WTC11 (cell line): ENCODE measurements at regions not wholly inside any gene's neighbourhood (a gene's known extent, or its start where the extent isn't known, plus 50 kb on each side); places are given as distances from the start of the nearest gene placed in this dataset.

ENCODE experiments used
- ATAC-seq: fragments of 200-7000 bp; cut with Tn5 transposase; 2 replicates; pipeline ENCODE4 v1.10.0; 2021; ENCODE audit warnings: mild to moderate bottlenecking, moderate library complexity
- CTCF ChIA-PET: fragments of 300-600 bp; sonication (Branson Sonifier 250); formaldehyde crosslinking; loops from one replicate; lab custom pipeline; 2021; ENCODE audit warnings: antibody characterized with exemption; lab: Charles Lee
- POLR2A ChIA-PET: fragments of 350-600 bp; sonication (Branson Sonifier 250); formaldehyde crosslinking; loops from one replicate; lab custom pipeline; 2021; ENCODE audit warnings: antibody characterized with exemption; lab: Charles Lee
- DNase-seq: peaks from one replicate; pipeline ENCODE4 v3.0.0; 2021; ENCODE audit warnings: low spot score
- H3K27ac Mint-ChIP-seq: 2 replicates; pipeline ENCODE4 v1.8.0; 2021; ENCODE audit warnings: mixed read lengths
- H3K27me3 Mint-ChIP-seq: 2 replicates; pipeline ENCODE4 v1.8.0; 2021; ENCODE audit warnings: low read depth, mild to moderate bottlenecking, moderate library complexity, mixed read lengths
- H3K36me3 Mint-ChIP-seq: 2 replicates; pipeline ENCODE4 v1.8.0; 2021; ENCODE audit warnings: mixed read lengths
- H3K4me1 Mint-ChIP-seq: 2 replicates; pipeline ENCODE4 v1.8.0; 2022; ENCODE audit warnings: mixed read lengths
- H3K4me3 Mint-ChIP-seq: 2 replicates; pipeline ENCODE4 v1.8.0; 2021; ENCODE audit warnings: mild to moderate bottlenecking, moderate library complexity, mixed read lengths
- H3K9me3 Mint-ChIP-seq: 2 replicates; pipeline ENCODE4 v1.8.0; 2021; ENCODE audit warnings: mixed read lengths
- AR ChIP-seq: fragments of 250-450 bp; sonication (Bioruptor Pico); IDR thresholded peaks from 2 replicates; pipeline ENCODE4 v1.9.0; 2021; ENCODE audit warnings: mild to moderate bottlenecking
- CREB1 ChIP-seq: sonication (generic); formaldehyde crosslinking; IDR thresholded peaks from 2 replicates; pipeline ENCODE4 v1.8.0; 2023; ENCODE audit warnings: mild to moderate bottlenecking, missing genetic modification reagents
- CREM ChIP-seq: sonication (generic); formaldehyde crosslinking; IDR thresholded peaks from 2 replicates; pipeline ENCODE4 v1.8.1; 2022; ENCODE audit warnings: mild to moderate bottlenecking, missing genetic modification reagents, moderate library complexity
- E2F1 ChIP-seq: sonication (generic); formaldehyde crosslinking; IDR thresholded peaks from 2 replicates; pipeline ENCODE4 v1.8.0; 2022; ENCODE audit warnings: mild to moderate bottlenecking, missing genetic modification reagents
- EMX1 ChIP-seq: fragments of 250-450 bp; sonication (Bioruptor Pico); IDR thresholded peaks from 2 replicates; pipeline ENCODE4 v1.8.0; 2021; ENCODE audit warnings: mild to moderate bottlenecking
- FOXP1 ChIP-seq: sonication (generic); formaldehyde crosslinking; IDR thresholded peaks from 2 replicates; pipeline ENCODE4 v1.8.0; 2022; ENCODE audit warnings: missing genetic modification reagents, mild to moderate bottlenecking, moderate library complexity, borderline replicate concordance
- HMGA2 ChIP-seq: fragments of 250-450 bp; sonication (Bioruptor Pico); IDR thresholded peaks from 2 replicates; pipeline ENCODE4 v1.4.0; 2021; ENCODE audit warnings: mild to moderate bottlenecking, moderate library complexity
- IRF2 ChIP-seq: sonication (generic); formaldehyde crosslinking; IDR thresholded peaks from 2 replicates; pipeline ENCODE4 v1.8.0; 2022; ENCODE audit warnings: low read depth, missing genetic modification reagents, borderline replicate concordance
- MLX ChIP-seq: sonication (generic); formaldehyde crosslinking; IDR thresholded peaks from 2 replicates; pipeline ENCODE4 v1.8.1; 2023; ENCODE audit warnings: mild to moderate bottlenecking, missing genetic modification reagents, moderate library complexity
- NFYB ChIP-seq: sonication (generic); formaldehyde crosslinking; conservative IDR thresholded peaks from 2 replicates; pipeline ENCODE4 v1.8.0; 2022; ENCODE audit warnings: low read depth, missing genetic modification reagents
- SOX15 ChIP-seq: fragments of 250-450 bp; sonication (Bioruptor Pico); IDR thresholded peaks from 2 replicates; pipeline ENCODE4 v1.9.0; 2021; ENCODE audit warnings: mild to moderate bottlenecking
- STAT6 ChIP-seq: sonication (generic); formaldehyde crosslinking; conservative IDR thresholded peaks from 2 replicates; pipeline ENCODE4 v1.8.1; 2023; ENCODE audit warnings: mild to moderate bottlenecking, low read depth, missing genetic modification reagents, moderate library complexity
- USF1 ChIP-seq: sonication (generic); formaldehyde crosslinking; IDR thresholded peaks from 2 replicates; pipeline ENCODE4 v1.8.0; 2022; ENCODE audit warnings: mild to moderate bottlenecking, missing genetic modification reagents
- ZNF263 ChIP-seq: sonication (generic); formaldehyde crosslinking; IDR thresholded peaks from 2 replicates; pipeline ENCODE4 v1.8.1; 2022; ENCODE audit warnings: low read depth, mild to moderate bottlenecking, moderate library complexity, missing genetic modification reagents
- ZNF281 ChIP-seq: sonication (generic); formaldehyde crosslinking; IDR thresholded peaks from 2 replicates; pipeline ENCODE4 v1.8.0; 2023; ENCODE audit warnings: mild to moderate bottlenecking, missing genetic modification reagents

- CTCF ChIA-PET = interaction anchor here (1.0 to 1.5 kb wide), 3 partner anchors 85 to 265 kb away, joined by 3 to 7 read pairs (median 4); no protein-coding TSS in a partner anchor
Observed at GRCh38 chr16:86337581-86338402, 172.5 kb upstream of the FOXF1 start.

More at GRCh38 chr16:86337581-86338402, 172.5 kb upstream of the FOXF1 start:
- H3K36me3 Mint-ChIP-seq = no peaks in the 10 kb centered on the region
- no peaks in the 10 kb centered on the region for H3K9me3 Mint-ChIP-seq
- ATAC-seq (no peak), DNase-seq (no peak)
- peaks cover 20% of the 10 kb centered on the region for H3K27me3 Mint-ChIP-seq
- POLR2A ChIA-PET = no interaction called here
- no peak overlapping the region for H3K27ac Mint-ChIP-seq
- no peak overlapping the region for H3K4me3 Mint-ChIP-seq
- peaks cover 39% of the 10 kb centered on the region for H3K4me1 Mint-ChIP-seq
- TF ChIP-seq NFYB (CRISPR knock-in tag) (no peak), CREM (no peak), MLX (CRISPR knock-in tag) (no peak), ZNF281 (CRISPR knock-in tag) (no peak), USF1 (no peak), SOX15 (CRISPR knock-in tag) (no peak), E2F1 (CRISPR knock-in tag) (no peak), AR (no peak), FOXP1 (no peak), CREB1 (no peak), STAT6 (CRISPR knock-in tag) (no peak), ZNF263 (CRISPR knock-in tag) (no peak), HMGA2 (no peak), IRF2 (CRISPR knock-in tag) (no peak), EMX1 (CRISPR knock-in tag) (no peak)
